Left ventricle myocardium inferior (tissue), 1 donor: ENCODE measurements at regions not wholly inside any gene's neighbourhood (a gene's known extent, or its start where the extent isn't known, plus 50 kb on each side); places are given as distances from the start of the nearest gene placed in this dataset.

ENCODE experiments used
- DNase-seq: peaks from one replicate; pipeline ENCODE4 v3.0.0-alpha.2; 2020
- H3K27ac ChIP-seq: fragments of 200-600 bp; replicated peaks from 2 replicates; pipeline ENCODE4 v1.8.0; 2021
- H3K27me3 ChIP-seq: fragments of 200-600 bp; 2 replicates; pipeline ENCODE4 v1.8.0; 2021; ENCODE audit warnings: low read depth
- H3K36me3 ChIP-seq: fragments of 200-600 bp; 2 replicates; pipeline ENCODE4 v1.8.0; 2021
- H3K4me1 ChIP-seq: fragments of 200-600 bp; 2 replicates; pipeline ENCODE4 v1.8.0; 2021
- H3K4me3 ChIP-seq: fragments of 200-600 bp; 2 replicates; pipeline ENCODE4 v1.8.0; 2021; ENCODE audit warnings: mild to moderate bottlenecking, moderate library complexity
- H3K9me3 ChIP-seq: fragments of 200-600 bp; replicated peaks from 2 replicates; pipeline ENCODE4 v1.8.0; 2021
- CTCF ChIP-seq: fragments of 200-600 bp; IDR thresholded peaks from 2 replicates; pipeline ENCODE4 v1.8.0; 2021; ENCODE audit warnings: antibody characterized with exemption, mild to moderate bottlenecking, borderline replicate concordance
- intact Hi-C: fragments of 100-400 bp; cut with micrococcal nuclease; formaldehyde crosslinking; loops from one replicate; pipeline ENCODE4 v1.11.0; 2022
- donor health status: DM: no; HTN: yes; CAD: no; lungs with severe emphysema.

GRCh38 chr1:168801032-168801745 is 72.2 kb upstream of the DPT start:
- Histone ChIP-seq H3K4me3 (no peak overlapping the region), H3K4me1 (no peaks in the 10 kb centered on the region), H3K36me3 (no peaks in the 10 kb centered on the region), H3K9me3 (no peaks in the 10 kb centered on the region), H3K27me3 (no peaks in the 10 kb centered on the region), H3K27ac (no peak overlapping the region)
- no peak for TF ChIP-seq CTCF
- intact Hi-C loops = no loop called here
- DNase-seq = no peak

GRCh38 chr1:168803806-168804510 is 75.0 kb upstream of the DPT start:
- intact Hi-C loops = no loop called here
- TF ChIP-seq CTCF = no peak
- H3K4me1 ChIP-seq = no peaks in the 10 kb centered on the region
- DNase-seq = no peak
- H3K36me3 ChIP-seq = no peaks in the 10 kb centered on the region
- no peak overlapping the region for H3K27ac ChIP-seq
- H3K4me3 ChIP-seq = no peak overlapping the region
- no peaks in the 10 kb centered on the region for H3K9me3 ChIP-seq
- no peaks in the 10 kb centered on the region for H3K27me3 ChIP-seq

DNA sequence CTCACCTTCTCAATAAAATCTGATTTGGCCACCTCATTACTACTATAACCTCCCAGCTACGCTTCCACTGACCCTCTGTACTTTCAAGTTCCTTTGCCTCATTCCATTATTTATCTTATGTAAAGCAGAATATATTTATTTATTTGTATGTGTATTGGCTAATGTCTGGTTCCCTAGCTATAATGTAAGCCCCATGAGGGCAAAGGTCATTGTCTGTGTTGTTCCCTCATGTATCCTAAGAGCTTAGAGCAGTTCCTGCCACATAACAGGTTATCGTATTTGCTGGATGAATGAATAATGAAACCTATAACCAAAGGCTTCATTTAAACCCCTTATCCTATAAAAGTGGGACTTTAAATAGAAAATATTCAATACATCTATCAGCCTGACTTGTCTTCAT is 77.9 kb upstream of the DPT start:
- Histone ChIP-seq H3K27me3 (no peaks in the 10 kb centered on the region), H3K9me3 (no peaks in the 10 kb centered on the region), H3K27ac (no peak overlapping the region), H3K4me1 (no peaks in the 10 kb centered on the region), H3K36me3 (no peaks in the 10 kb centered on the region), H3K4me3 (no peak overlapping the region)
- no peak for DNase-seq
- TF ChIP-seq CTCF = no peak
- intact Hi-C loops = no loop called here

DNA sequence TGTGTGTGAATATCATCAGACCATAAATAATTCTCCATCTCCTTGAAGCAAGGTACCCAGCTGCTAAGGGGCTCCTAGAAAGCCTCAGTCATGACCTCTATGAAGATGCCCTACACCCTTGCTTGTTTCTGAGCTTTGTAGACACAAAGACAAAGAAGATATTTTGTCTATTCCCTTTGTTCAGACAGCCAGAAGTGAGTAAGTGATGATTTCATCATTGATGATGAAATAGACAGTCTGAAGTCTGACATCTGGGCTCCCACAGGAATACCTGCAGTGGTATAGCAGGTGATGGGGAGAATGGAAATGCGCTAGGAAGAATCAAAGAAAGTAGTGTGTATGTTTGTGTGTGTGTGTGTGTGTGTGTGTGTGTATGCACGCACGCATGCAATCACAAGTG is 82.2 kb upstream of the DPT start:
- Histone ChIP-seq H3K36me3 (no peaks in the 10 kb centered on the region), H3K27ac (no peak overlapping the region), H3K27me3 (no peaks in the 10 kb centered on the region), H3K4me3 (no peak overlapping the region), H3K4me1 (no peaks in the 10 kb centered on the region), H3K9me3 (peaks cover 9% of the 10 kb centered on the region)
- intact Hi-C loops = no loop called here
- DNase-seq = no peak
- no peak for TF ChIP-seq CTCF

GRCh38 chr1:168819668-168820067 is 90.7 kb upstream of the DPT start:
- intact Hi-C loops = no loop called here
- Histone ChIP-seq H3K27ac (no peak overlapping the region), H3K36me3 (no peaks in the 10 kb centered on the region), H3K27me3 (no peaks in the 10 kb centered on the region), H3K9me3 (peaks cover 4% of the 10 kb centered on the region), H3K4me3 (no peak overlapping the region), H3K4me1 (peaks cover 24% of the 10 kb centered on the region)
- no peak for TF ChIP-seq CTCF
- no peak for DNase-seq
